Ammon's horn (tissue), 1 donor: ENCODE measurements at regions not wholly inside any gene's neighbourhood (a gene's known extent, or its start where the extent isn't known, plus 50 kb on each side); places are given as distances from the start of the nearest gene placed in this dataset.

Experiments
- DNase-seq: peaks from one replicate; pipeline ENCODE4 v3.0.0-alpha.2; 2016; ENCODE audit warnings: low spot score

DNA sequence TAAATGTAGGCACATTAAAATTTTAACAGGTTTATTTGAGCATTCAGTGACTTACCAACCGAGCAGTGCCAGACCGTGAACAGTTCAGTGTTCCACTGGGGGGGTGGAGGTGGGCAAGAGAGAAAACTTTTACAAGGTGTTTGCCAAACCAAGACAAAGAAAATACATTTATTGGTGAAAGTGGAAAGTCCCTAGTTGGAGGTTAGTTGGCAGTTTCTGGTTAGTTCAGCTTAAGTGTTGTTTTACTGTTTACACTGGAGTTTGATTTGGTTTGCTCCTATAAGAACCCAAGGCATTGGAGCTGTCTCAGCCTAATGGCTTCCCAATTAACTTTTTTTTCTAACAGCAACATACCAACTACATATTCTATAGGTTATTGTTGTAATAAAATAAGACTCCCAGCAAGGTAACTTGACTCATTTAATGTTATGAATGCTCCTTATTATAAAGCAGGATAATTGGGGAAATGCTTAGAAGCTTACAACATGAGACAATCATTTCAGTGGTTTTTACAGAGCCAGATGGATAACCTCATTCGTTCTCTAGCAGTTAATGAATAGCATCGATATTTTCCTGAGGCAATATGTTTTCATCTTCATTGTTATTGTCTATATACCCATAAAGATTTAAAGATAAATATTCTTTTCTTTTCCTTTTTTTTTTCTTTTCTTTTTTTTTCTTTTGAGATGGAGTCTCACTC is 115.8 kb downstream of the ETNK1 start:
- no peak for DNase-seq

DNA sequence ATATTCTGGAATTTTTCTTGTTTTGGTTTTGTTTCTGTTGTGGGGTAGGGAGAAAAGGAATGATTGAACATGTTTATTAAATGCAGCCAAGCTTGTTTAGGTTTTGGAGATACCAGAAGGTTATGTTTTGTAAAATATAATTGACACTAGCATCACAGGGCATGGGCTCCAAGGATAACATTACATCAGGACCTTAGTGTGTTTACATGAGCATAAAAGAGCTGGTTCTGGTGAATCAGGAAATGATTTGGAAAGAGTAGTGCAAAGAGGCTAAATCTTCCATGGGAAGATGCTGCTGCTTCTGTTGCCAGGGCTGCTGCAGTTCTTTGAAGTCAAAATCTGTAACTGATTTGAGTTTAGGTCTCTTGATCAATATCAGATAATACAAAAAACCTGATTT is 118.7 kb downstream of the ETNK1 start:
- no peak for DNase-seq

DNA sequence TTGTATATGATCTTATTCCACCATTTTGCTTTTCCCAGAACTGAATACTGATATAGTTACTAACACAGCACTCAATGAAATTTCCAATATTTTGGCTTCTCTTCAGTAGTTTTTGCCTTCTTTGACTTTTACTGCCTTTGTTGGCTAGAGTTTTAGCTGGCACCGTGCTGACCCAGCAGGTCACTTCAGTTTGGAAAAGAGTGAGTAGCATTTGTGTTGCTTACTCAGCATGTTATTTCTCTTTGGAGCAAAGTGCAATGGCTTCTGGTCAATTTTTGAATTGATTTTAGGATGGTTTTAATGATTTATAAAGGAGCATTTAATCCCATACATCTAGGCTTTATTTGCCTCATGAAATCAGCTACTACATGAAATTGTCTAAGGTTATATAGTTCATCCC is 119.2 kb downstream of the ETNK1 start:
- no peak for DNase-seq

DNA sequence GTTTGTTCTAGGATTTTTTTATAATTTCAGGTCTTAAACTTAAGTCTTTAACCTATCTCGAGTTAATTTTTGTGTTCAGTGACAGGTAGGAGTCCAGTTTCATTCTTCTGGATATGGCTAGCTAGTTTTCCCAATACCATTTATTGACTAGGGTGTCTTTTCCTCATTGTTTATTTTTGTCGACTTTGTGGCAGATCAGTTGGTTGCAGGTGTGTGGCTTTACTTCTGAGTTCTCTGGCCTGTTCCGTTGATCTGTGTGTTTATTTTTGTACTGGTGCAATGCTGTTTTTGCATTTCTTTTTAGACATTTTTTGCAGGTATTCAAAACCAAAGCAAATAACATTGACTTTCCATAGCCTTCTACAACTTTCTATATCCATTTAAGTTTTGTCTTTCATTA is 121.7 kb downstream of the ETNK1 start:
- no peak for DNase-seq

DNA sequence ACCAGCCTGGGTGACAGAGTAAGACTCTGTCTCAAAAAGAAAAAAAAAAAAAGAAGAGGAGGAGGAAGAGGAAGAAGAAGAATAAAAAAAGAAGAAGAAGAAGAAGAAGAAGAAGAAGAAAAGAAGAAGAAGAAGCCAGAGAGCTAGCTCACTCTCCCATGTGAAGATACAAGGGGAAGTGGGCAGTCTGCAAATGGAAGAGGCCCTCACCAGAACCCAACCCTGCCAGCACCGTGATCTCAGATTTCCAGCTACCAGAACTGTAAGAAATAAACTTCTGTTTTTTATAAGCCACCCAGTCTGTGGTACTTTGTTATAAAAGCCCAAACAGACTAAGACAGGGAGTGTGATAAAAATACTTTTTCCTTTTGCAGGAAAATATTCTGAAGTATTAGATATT is 130.7 kb downstream of the ETNK1 start:
- DNase-seq: peak; percentile 20

- no peak for DNase-seq
These were observed 135.1 kb downstream of the ETNK1 start for GRCh38 chr12:22759769-22760674.

- no peak for DNase-seq
These were observed 140.6 kb downstream of the ETNK1 start for GRCh38 chr12:22765421-22766130.

DNA sequence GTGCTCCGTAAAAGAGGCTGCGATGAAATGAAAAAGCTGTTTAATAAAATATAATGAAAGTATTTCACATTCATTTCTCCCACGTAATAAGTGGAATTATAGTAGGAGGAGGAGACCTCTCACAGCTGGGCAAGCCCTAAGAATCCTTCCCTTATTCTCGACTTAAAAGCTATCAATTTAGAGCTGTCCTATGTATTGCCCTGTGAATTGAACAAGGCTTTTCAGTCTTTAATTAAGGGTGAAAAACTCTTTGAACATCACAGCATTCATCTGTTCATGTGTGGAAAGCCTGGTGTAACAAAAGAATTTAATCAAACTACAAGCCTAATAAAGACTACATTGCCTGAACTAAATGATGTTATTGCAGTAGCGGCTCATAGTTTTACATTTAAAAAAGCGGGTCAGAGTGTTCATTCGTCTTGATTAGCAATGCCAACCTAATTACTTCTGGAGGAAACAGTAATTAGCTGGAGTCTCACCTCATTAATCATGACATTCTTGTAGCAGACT is 142.0 kb downstream of the ETNK1 start:
- no peak for DNase-seq

GRCh38 chr12:22781339-22781738 is 156.4 kb downstream of the ETNK1 start:
- no peak for DNase-seq

- DNase-seq: no peak
These were observed 162.6 kb downstream of the ETNK1 start for GRCh38 chr12:22787557-22787956.

DNA sequence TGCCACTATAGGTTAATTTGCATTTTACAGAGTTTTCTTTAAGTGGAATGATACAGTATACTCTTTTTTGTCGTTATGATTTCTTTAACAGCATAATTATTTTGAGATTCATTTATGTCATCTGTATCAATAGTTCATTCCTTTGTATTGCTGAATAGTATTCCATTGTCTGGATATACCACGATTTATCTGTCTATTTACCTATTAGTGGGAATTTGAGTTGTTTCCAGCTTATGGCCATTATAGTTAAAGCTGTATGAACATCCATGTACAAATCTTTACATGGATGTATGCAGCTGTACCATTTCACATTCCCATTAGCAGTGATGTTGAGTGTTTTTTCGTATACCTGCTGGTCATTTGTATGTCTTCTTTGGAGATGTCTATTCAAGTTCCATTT is 163.9 kb downstream of the ETNK1 start:
- DNase-seq: no peak

DNA sequence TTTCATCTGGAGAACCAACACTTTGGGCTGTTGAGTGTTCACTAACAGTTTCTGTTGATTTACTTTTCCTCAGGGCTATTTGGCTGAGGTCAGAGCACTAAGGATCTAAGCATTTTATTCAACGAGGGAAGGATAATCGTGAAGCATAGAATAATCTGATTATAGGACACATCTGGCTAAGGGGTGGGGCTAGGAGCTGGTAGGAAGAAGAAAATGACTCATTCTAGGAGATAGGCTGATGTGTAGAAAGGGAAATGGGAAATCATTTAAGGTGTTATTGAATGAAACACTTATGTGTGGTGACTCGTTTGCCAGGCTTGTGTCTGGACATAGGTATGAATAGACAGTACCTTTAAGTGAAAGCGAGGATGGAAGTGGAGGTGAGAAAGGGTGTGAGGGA is 167.2 kb downstream of the ETNK1 start:
- DNase-seq: no peak

DNA sequence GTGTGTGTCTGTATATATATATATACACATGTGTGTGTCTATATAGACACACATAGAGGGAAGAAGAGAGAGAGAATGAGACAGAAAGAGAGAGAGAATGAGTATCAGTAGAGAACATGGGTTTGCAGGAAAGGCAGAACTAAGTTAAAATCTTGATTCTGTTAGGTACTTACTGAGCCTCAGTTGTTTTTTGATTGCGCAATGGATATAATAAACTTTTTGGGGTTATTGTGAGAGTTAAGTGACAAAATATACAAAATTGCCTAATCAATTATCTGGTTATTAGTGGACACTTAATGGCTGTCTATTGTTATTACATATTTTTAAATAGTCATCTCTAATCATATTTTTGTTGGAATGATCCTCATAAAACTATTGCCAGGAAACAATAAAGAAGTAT is 169.0 kb downstream of the ETNK1 start:
- DNase-seq: no peak

DNA sequence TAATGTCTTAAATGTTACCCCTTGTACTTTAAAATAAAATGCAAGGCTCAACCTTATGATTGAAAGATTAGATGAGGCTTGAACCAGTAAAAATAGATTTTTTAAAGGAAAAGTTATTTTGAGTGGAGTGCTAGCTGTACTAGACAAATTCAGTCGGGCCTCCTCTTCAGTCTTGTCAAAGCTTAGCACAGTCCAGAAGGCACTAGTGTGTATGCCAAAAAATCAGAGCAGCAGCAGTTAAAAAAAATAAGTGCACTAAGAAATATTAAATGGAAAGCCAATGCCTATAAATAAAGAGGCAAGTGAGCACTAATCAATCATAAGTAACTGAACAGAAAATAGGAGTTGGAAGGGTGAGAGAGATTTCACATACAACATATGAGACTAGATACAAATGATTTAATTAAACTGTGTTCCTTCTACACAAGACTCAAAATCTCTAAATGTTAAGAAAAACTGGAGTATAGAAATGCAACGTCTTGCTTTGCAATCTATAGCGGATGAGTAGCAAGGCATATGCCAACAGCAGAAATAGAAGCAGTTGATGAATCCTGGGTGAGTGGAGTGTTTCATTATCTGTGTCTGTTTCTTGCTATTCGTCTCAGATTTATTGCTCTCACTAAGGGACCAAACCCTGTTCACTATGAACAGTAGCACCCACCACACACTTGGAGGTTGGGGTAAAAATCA is 172.1 kb downstream of the ETNK1 start:
- no peak for DNase-seq

DNA sequence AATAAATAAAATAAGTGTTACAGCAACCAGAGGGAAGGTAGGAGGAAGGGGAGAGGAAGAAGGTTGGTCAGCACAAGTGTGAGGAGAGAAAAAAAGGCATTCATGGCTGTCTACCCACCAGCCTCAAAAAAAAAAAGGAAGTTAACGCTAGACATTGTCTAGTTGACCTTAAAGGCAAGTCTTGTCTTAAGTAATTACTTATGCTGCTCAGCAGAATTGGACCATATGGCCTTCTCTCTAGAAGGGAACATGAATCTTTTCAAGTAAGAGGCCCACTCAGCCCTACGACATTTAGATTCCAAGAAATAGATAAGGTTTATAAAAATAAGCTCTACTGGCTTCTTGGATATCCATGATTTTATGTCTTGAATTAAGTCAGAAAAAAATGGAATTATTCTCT is 172.7 kb downstream of the ETNK1 start:
- DNase-seq: peak; percentile 24

DNA sequence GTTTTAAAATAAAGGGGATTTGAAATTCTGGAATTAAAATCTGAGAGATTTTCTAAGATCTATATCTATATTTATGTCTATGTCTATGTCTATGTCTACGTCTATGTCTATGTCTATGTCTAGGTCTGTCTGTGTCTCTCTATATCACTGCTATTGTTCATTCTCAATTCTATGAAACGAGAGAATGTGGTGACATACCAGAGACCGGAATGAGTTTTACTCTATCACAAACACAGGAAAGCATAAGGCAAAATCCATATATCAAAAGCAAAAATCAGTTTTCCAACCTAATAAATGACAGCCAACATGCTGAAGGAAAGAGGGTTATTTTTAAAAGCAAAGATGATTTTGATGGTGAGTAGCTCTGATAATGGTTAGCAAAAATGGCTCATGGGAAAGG is 173.1 kb downstream of the ETNK1 start:
- no peak for DNase-seq

- DNase-seq: peak; percentile 16
These were observed 174.5 kb downstream of the ETNK1 start for GRCh38 chr12:22799503-22799902.

DNA sequence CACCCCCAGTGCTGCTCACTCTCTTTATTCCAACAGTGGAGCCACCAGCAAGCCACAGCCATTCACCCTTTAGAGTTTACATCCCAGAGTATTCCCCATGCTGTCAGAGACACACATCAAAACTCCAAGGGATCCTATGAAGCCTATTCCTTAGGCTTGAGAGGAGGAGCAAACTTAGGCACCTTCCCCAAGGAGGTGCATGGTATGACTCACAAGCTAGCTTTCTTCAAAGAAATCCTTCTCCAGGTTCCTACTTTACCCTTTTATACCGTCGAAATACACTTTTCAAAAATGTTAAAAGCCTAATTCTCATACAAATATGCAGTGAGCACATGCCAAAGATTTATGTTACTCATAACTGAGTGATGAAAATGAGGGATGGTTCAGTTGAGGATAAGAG is 175.4 kb downstream of the ETNK1 start:
- no peak for DNase-seq

DNA sequence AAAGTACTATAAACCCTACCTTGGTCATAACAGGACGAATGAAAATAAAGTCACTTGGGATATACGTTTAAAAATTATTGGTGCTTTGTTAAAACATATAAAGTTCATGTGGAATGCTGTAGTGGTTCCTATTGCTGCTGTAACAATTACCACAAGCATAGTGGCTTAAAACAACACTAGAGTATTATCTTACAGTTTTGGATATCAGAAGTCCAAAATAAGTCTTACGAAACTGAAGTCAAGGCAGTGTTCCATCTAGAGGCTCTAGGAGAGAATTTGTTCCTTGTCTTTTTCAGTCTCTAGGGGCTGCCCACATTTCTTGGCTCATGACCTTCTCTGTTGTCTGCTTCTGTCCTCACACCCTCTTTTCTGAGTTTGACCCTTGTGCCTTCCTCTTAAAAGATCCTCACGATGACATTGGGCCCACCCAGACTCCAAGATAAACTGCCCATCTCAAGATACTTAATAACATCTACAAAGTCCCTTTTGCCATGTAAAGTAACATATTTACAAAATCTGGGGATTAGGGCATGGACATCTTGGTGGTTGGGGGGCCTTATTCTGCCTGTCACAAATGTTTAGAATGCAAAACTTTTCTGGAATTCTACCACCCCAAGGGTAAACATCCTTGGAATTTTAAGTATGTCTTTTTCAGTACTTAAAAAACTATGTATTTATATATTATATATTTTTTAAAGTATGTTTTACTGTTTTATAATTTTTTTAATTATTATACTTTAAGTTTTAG is 178.1 kb downstream of the ETNK1 start:
- no peak for DNase-seq

GRCh38 chr12:22803725-22804124 is 178.8 kb downstream of the ETNK1 start:
- DNase-seq: no peak

- DNase-seq: no peak
These were observed 183.9 kb downstream of the ETNK1 start for GRCh38 chr12:22808860-22809259.
